ENCODE measurements at regions not wholly inside any gene's neighbourhood (a gene's known extent, or its start where the extent isn't known, plus 50 kb on each side); places are given as distances from the start of the nearest gene placed in this dataset.

DNA sequence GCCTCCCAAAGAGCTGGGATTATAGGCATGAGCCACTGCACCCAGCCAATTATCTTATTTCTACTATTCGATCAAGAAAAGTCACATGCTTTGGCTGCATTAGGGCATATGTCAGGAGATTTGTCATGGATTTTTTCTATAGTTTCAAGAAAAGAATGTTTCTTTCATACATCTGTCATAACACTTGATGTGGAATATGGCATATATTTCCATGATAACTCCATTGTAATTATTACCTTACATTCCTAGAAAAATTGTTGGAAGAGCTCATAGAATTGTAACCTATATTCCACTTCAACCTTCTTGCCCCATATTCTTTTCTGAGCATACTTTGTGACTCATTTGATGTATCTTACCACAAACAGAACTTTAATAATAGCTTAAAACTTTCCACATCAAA is 740.9 kb upstream of the FLRT2 start:
- DNase-seq, result no peak

DNA sequence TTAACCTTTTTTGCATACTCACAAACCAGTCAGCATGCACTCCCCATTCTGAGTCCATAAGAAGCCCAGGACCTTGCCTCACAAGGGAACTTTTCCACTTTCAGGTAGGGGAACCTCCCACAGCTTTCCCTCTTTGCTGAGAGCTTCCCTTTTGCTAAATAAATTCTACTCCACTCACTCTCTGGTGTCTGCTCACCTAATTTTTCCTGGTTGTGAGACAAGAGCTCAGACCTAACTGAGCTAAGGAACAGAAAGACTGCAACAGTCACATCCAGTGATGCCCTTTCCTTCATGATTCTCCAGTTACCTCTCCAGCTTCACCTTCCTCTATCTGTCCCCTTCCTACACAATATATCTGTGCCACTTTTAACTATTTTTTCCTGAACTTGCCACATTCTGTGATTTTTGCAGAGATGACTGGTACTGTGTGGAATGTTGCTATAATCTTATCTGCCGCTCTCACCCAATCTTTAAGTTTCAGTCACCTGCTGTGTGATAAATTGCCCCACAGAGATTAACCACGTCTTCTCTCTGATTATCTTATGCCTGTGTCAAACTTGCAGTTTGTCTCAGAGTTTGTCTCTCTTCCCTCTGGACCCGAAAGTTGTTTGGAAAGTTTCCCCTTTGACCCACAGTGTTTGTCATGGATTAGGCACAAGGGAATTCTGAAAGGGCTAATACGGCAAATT is 737.1 kb upstream of the FLRT2 start:
- no peak for DNase-seq

DNA sequence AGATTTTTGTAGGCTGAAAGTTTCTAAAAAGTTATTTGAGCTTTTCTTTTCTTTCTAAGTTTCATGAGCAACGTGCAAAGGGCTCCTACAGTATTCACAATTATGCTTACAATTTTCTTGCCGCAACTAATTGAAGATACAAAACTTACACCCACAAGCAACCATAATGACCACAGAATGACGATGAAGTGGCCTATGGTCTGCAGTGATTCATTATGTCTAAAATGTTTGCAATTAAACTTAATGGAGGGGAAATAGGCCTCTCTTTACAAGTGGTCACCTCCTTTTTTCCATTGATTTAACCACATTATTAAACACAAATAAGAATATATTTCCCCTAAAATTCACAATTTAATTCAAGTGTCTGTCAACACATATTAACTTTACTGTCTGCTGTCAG is 732.6 kb upstream of the FLRT2 start:
- DNase-seq, result no peak

DNA sequence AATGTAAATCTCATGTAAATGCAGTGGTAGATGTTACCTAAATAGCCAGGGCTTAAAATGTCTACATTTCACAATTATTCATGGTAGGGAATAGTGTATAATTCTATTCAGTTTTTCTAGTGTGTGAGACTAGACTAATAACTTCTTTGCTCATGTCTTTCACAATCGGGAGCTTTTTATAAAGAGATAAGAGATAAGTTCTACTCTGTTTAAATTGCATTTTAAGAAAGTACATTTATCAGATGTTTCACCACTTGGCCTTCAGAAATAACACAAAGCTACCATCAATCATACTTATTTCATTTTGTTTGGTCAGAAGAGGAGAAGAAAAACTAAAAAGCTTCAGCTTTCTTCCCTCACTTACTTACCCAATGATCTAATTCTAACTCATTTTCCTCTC is 725.5 kb upstream of the FLRT2 start:
- no peak for DNase-seq

- no peak for DNase-seq
Observed at GRCh38 chr14:84804895-84805294, 725.0 kb upstream of the FLRT2 start.

- DNase-seq, result no peak
Observed at GRCh38 chr14:84806181-84806580, 723.8 kb upstream of the FLRT2 start.

DNA sequence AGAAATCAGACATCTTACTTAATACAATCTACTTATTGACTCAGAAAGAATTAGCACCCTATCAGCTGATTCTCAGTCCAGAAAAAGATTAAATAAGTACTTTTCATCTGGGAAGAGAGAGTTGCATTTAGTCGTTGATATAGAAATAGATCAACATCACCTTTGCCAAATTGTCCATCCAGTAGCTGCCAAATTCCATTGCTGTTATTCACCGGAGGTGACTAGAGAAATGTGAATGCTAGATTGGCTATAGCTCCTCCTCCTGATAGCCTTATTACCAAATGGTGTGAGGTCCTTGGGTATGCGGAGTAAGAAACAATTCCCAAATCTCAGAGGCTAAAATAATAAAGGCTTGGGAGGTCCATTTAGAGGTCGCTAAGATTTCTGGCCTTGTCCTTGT is 723.3 kb upstream of the FLRT2 start:
- no peak for DNase-seq

- DNase-seq, result no peak
Observed at GRCh38 chr14:84807673-84808072, 722.3 kb upstream of the FLRT2 start.

DNA sequence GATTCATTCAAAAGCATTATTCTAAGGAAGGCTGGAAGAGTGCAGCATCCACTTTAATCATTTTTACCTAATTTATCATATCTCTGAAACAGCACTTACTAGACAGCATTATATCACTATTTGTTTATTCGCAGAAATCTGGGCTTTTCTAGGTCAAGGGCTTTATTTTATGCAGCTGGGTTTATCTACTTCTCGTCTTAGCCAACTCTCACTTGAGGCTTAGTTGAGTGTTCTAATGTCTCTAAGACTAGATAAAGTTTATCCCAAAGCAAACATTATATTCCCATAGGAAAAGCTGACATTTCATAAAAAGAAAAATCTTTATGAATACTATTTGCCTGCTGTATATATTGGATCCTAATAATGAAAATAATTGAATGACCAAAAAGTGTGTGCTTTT is 720.8 kb upstream of the FLRT2 start:
- no peak for DNase-seq

DNA sequence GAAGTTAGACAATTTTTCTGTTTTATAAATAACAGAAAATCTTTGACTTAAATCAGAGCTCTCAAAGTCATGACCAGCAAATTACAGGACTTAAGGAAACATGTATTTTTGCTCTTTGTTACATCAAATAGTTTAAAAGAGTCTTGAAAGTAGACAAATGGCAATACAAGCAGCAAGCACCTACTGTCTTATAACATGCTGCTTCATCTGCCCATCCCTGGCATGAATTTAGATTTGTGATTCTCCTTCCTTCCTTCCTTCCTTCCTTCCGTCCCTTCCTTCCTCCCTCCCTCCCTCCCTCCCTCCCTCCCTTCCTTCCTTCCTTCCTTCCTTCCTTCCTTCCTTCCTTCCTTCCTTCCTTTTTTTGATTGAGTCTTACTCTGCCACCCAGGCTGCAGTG is 715.6 kb upstream of the FLRT2 start:
- DNase-seq, result no peak

GRCh38 chr14:84819528-84819927 is 710.4 kb upstream of the FLRT2 start:
- DNase-seq, result no peak

- no peak for DNase-seq
Observed at GRCh38 chr14:84825481-84826251, 704.3 kb upstream of the FLRT2 start.

GRCh38 chr14:84826294-84826693 is 703.6 kb upstream of the FLRT2 start:
- DNase-seq, result no peak

DNA sequence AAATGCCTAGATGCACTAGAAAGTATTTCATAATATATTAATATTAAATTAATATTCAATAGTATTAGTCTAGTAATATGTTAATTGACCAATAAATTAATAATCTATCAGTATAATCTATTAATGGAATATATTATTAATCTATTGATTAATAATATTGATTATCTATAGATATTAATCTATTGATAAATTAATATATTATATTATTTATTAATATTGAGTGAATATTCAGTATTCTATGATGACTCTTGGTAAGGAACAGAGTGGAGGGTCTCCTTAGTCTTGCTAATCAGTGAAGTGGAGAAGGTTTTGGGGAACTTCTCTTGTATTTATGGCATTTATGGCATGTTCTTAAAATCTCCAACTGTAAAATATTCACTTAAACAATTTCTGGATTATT is 679.3 kb upstream of the FLRT2 start:
- DNase-seq, result no peak

DNA sequence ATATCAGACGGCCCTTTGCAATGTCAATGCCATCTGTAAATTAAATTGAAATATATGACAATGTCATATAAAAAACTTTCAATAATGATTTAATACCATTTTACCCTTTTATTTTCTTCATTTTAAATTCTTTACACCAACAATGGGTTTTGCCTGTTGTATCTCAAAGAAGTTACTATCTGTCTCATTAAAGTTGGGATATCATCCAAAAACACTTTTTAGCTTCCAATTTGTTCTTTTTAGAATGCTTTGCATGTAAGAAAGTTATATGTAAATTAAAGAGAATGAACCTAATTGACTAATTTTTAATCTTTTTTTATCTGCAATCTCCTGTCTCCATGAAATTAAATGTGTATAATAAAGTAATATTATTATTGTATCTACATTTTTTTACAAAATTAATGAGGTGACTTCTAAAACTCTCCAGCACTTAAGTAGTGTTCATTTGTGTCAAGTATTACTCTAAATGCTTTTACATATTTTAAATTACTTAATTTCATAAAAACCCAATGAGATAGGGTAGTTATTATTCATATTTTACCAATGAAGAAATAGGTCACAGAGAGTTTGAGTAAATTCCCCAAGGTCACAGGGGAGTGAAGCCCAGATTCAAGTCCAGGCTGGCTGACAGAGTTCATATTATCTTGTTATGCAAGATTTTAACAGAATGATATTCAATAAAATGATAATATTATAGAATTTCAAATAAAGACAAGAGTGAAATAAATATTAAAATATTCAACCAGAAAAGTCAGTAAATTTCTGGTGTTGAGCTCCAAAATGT is 673.0 kb upstream of the FLRT2 start:
- no peak for DNase-seq

- no peak for DNase-seq
Observed at GRCh38 chr14:84857571-84857970, 672.4 kb upstream of the FLRT2 start.

DNA sequence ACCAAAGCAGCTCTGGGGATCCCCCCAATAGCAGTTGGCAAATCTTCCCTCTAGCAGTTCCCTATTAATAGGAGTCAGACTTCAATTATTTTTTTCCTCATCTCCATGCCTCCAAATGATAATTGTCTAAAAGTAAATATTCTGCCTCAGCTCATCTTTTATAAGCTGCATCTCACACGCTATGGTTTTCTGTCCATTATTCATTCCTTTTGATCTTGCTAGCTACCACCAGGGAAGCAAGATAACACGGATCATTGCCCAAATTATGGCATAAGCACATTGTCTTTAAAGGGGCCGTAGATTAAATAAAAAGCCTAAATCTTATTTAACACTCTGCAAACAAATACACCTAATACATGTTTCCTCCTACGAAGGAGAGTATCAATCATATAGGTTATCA is 670.8 kb upstream of the FLRT2 start:
- DNase-seq, result no peak

GRCh38 chr14:84864548-84865271 is 665.2 kb upstream of the FLRT2 start:
- DNase-seq, result no peak

- DNase-seq, result no peak
Observed at GRCh38 chr14:84871734-84872133, 658.2 kb upstream of the FLRT2 start.

- no peak for DNase-seq
Observed at GRCh38 chr14:84874436-84874835, 655.5 kb upstream of the FLRT2 start.

DNA sequence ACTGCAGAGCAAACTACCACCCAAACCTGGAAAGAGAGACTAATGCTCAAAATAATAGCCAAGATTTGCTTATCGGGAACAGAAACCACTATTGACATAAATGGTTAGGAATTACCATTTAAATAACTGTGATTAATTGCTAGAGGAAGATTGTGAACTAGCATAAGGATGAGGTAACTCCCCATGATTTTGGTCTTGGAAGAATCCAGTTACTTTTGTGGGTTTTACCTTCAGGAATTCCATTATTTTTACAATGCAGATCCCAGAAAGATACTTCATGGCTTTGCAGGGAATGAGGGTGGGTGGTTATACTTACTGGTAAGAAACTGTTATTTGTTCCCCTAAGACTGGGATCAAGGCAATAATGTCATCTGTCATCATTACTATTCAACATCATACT is 652.9 kb upstream of the FLRT2 start:
- no peak for DNase-seq

- DNase-seq, result no peak
Observed at GRCh38 chr14:84882830-84883229, 647.1 kb upstream of the FLRT2 start.

DNA sequence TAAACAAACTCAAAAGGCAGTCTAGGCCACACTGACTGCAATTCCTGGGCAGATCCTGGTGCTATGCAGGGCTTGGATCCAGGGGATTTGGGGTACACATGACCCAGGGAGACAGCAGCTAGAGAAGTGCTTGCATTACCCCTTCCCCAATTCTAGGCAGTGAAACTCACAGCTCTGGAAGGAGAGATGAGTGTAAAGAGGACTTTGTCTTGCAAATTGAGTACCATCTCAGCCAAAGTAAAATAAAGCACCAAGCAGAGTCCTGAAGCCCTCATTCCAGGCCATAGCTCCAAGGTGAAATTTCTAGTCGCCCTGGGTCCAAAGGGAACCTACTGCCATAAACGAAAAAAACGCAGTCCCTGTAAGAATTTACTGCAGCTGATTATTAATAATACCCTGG is 644.9 kb upstream of the FLRT2 start:
- DNase-seq, result no peak

Measured in stimulated activated CD4-positive, alpha-beta T cell treated with anti-CD3 and anti-CD28 coated beads, Interleukin-2, amount 100 ng/mL, for 24 hours (primary cell).